H1 (cell line): ENCODE measurements at regions not wholly inside any gene's neighbourhood (a gene's known extent, or its start where the extent isn't known, plus 50 kb on each side); places are given as distances from the start of the nearest gene placed in this dataset.

Experiments used
- CTCF ChIA-PET: fragments of 300-600 bp; sonication (Branson Sonifier 250); formaldehyde crosslinking; loops from one replicate; lab custom pipeline; 2021; ENCODE audit not compliant: partially characterized antibody; lab: Charles Lee
- POLR2A ChIA-PET: fragments of 300-600 bp; sonication (Branson Sonifier 250); formaldehyde crosslinking; loops from one replicate; lab custom pipeline; 2021; ENCODE audit warnings: inconsistent platforms; ENCODE audit not compliant: partially characterized antibody; lab: Charles Lee
- DNase-seq, 2 experiments: peaks; one replicate each; pipeline versions ENCODE4 v3.0.0 to v3.0.0-alpha.2; 2010 to 2022; ENCODE audit warnings: low spot score in 2 of 2, low read depth in 1 of 2, mixed read lengths in 1 of 2
- FAIRE-seq: peaks from 2 replicates; lab custom pipeline; 2011; peaks lifted over from hg19 to GRCh38; lab: Jason Lieb, UNC
- H2AFZ ChIP-seq: 2 replicates; pipeline ENCODE4 v1.8.1; 2012; ENCODE audit warnings: low read length, inconsistent platforms
- H2AK5ac ChIP-seq: 2 replicates; pipeline ENCODE4 v1.6.1; 2013; ENCODE audit warnings: low read depth, low read length
- H2BK120ac ChIP-seq: replicated peaks from 2 replicates; pipeline ENCODE3; 2013; ENCODE audit warnings: low read depth, low read length, inconsistent platforms
- H2BK12ac ChIP-seq: 2 replicates; pipeline ENCODE4 v1.6.1; 2013; ENCODE audit warnings: low read depth, low read length
- H2BK15ac ChIP-seq: 2 replicates; pipeline ENCODE4 v1.6.1; 2013; ENCODE audit warnings: low read length
- H2BK20ac ChIP-seq: 2 replicates; pipeline ENCODE4 v1.6.1; 2013; ENCODE audit warnings: low read length
- H2BK5ac ChIP-seq: 2 replicates; pipeline ENCODE4 v1.6.1; 2013; ENCODE audit warnings: low read depth, low read length
- H3K14ac ChIP-seq: 2 replicates; pipeline ENCODE4 v1.6.1; 2013; ENCODE audit warnings: inconsistent platforms; ENCODE audit not compliant: insufficient read length
- H3K18ac ChIP-seq: 2 replicates; pipeline ENCODE4 v1.6.1; 2013; ENCODE audit warnings: low read length; ENCODE audit errors: extremely low read depth
- H3K23ac ChIP-seq: 2 replicates; pipeline ENCODE4 v1.6.1; 2013; ENCODE audit warnings: inconsistent platforms; ENCODE audit not compliant: insufficient read length
- H3K23me2 ChIP-seq: 2 replicates; pipeline ENCODE4 v1.6.1; 2013; ENCODE audit warnings: low read depth, low read length
- H3K27ac ChIP-seq: 2 replicates; pipeline ENCODE4 v1.6.1; 2011; ENCODE audit warnings: low read depth, low read length, inconsistent platforms
- H3K27me3 ChIP-seq, 4 experiments: replicated peaks in 1 of 4; 1 replicate in 1 of 4; 2 replicates in 3 of 4; pipeline versions ENCODE4 v1.6.1 to v1.8.1; 2011 to 2013; ENCODE audit warnings: low read length in 3 of 4, mild to moderate bottlenecking in 3 of 4, inconsistent platforms in 2 of 4, mixed read lengths in 2 of 4, moderate library complexity in 1 of 4; ENCODE audit not compliant: control insufficient read depth in 3 of 4, insufficient read depth in 3 of 4; ENCODE audit errors: extremely low read depth in 1 of 4
- H3K36me3 ChIP-seq, 4 experiments: 2 replicates each; pipeline versions ENCODE4 v1.6.1 to v1.8.1; 2011 to 2013; ENCODE audit warnings: mild to moderate bottlenecking in 4 of 4, low read length in 3 of 4, moderate library complexity in 2 of 4, control low read depth in 1 of 4, inconsistent platforms in 1 of 4; ENCODE audit not compliant: insufficient read depth in 4 of 4, control insufficient read depth in 2 of 4
- H3K4ac ChIP-seq: replicated peaks from 2 replicates; pipeline ENCODE3; 2013; ENCODE audit warnings: low read length, low read depth, mixed read lengths, inconsistent platforms; ENCODE audit not compliant: insufficient read length
- H3K4me1 ChIP-seq, 4 experiments: replicated peaks in 1 of 4; 1 replicate in 1 of 4; 2 replicates in 3 of 4; pipeline versions ENCODE4 v1.6.1 to v1.8.1; 2011 to 2013; ENCODE audit warnings: low read length in 3 of 4, inconsistent platforms in 2 of 4, mixed read lengths in 1 of 4; ENCODE audit not compliant: insufficient read depth in 4 of 4, control insufficient read depth in 3 of 4
- H3K4me2 ChIP-seq, 2 experiments: 2 replicates each; pipeline versions ENCODE4 v1.6.1 to v1.8.1; 2011 to 2013; ENCODE audit warnings: low read depth in 2 of 2, low read length in 2 of 2, control low read depth in 1 of 2, inconsistent platforms in 1 of 2, mild to moderate bottlenecking in 1 of 2; ENCODE audit not compliant: insufficient read depth in 1 of 2
- H3K4me3 ChIP-seq, 4 experiments: fragments of 200-600, 300-600 bp in 1 of 4; sonication (generic), shearing (Covaris generic), sonication (Bioruptor Twin) in 1 of 4; 2 replicates each; pipeline versions ENCODE4 v1.5.1 to v1.8.1; 2011 to 2016; ENCODE audit warnings: low read length in 4 of 4, low read depth in 3 of 4, control low read depth in 2 of 4, inconsistent platforms in 2 of 4, mild to moderate bottlenecking in 2 of 4, mixed read lengths in 1 of 4, moderate library complexity in 1 of 4; ENCODE audit not compliant: insufficient read depth in 2 of 4; ENCODE audit errors: extremely low read depth in 1 of 4
- H3K56ac ChIP-seq: replicated peaks from 2 replicates; pipeline ENCODE3; 2013; ENCODE audit warnings: low read depth, mild to moderate bottlenecking, mixed read lengths, low read length, inconsistent platforms; ENCODE audit not compliant: insufficient read length
- H3K79me1 ChIP-seq: 2 replicates; pipeline ENCODE4 v1.6.1; 2013; ENCODE audit warnings: low read depth, low read length, control low read depth
- H3K79me2 ChIP-seq, 2 experiments: 2 replicates each; pipeline versions ENCODE4 v1.6.1 to v1.8.1; 2012 to 2013; ENCODE audit warnings: low read length in 2 of 2, mild to moderate bottlenecking in 2 of 2, inconsistent platforms in 1 of 2; ENCODE audit not compliant: insufficient read depth in 2 of 2, control insufficient read depth in 1 of 2
- H3K9ac ChIP-seq, 4 experiments: replicated peaks in 1 of 4; 1 replicate in 1 of 4; 2 replicates in 3 of 4; pipeline versions ENCODE4 v1.6.1 to v1.8.1; 2011 to 2013; ENCODE audit warnings: low read depth in 3 of 4, low read length in 3 of 4, control low read depth in 2 of 4, mild to moderate bottlenecking in 2 of 4, moderate library complexity in 2 of 4, inconsistent platforms in 1 of 4; ENCODE audit errors: extremely low read depth in 1 of 4
- H3K9me3 ChIP-seq, 2 experiments: 2 replicates each; pipeline versions ENCODE4 v1.6.1 to v1.8.1; 2012 to 2013; ENCODE audit warnings: mild to moderate bottlenecking in 2 of 2, moderate library complexity in 2 of 2, control low read depth in 1 of 2, inconsistent platforms in 1 of 2, low read depth in 1 of 2, low read length in 1 of 2, mixed read lengths in 1 of 2; ENCODE audit not compliant: insufficient read depth in 2 of 2
- H4K20me1 ChIP-seq, 2 experiments: replicated peaks in 1 of 2; 2 replicates each; pipeline versions ENCODE3 to v1.8.1; 2011 to 2013; ENCODE audit warnings: inconsistent platforms in 2 of 2, low read length in 2 of 2, mild to moderate bottlenecking in 1 of 2; ENCODE audit not compliant: insufficient read depth in 2 of 2, control insufficient read depth in 1 of 2
- H4K5ac ChIP-seq: 2 replicates; pipeline ENCODE4 v1.6.1; 2013; ENCODE audit warnings: low read length, low read depth, mixed read lengths, inconsistent platforms; ENCODE audit not compliant: insufficient read length
- H4K8ac ChIP-seq: 2 replicates; pipeline ENCODE4 v1.8.0; 2013; ENCODE audit warnings: mild to moderate bottlenecking, moderate library complexity, low read length, inconsistent platforms; ENCODE audit not compliant: insufficient read depth; ENCODE audit errors: extremely low read depth
- H4K91ac ChIP-seq: replicated peaks from 2 replicates; pipeline ENCODE3; 2013; ENCODE audit warnings: low read length, mixed read lengths, inconsistent platforms; ENCODE audit not compliant: insufficient read length
- CEBPB ChIP-seq: IDR thresholded peaks from 2 replicates; pipeline ENCODE4 v1.6.1; 2012; ENCODE audit warnings: low read depth, low read length
- GTF2F1 ChIP-seq: IDR thresholded peaks from 2 replicates; pipeline ENCODE4 v1.6.1; 2012; ENCODE audit warnings: low read depth, low read length, improper control_type of control experiment, borderline replicate concordance
- MAX ChIP-seq: IDR thresholded peaks from 2 replicates; pipeline ENCODE4 v1.6.1; 2012; ENCODE audit warnings: inconsistent platforms
- RBBP5 ChIP-seq: IDR thresholded peaks from 2 replicates; pipeline ENCODE4 v1.7.1; 2012; ENCODE audit warnings: low read depth, mild to moderate bottlenecking, inconsistent platforms, low read length, moderate library complexity, borderline replicate concordance
- RNF2 ChIP-seq: fragments of 200-900, 300-1000 bp; sonication (generic); IDR thresholded peaks from 2 replicates; pipeline ENCODE4 v1.7.1; 2016; ENCODE audit warnings: borderline replicate concordance, low read depth, mild to moderate bottlenecking, antibody characterized with exemption, low read length; ENCODE audit not compliant: poor library complexity, severe bottlenecking; ENCODE audit errors: missing control alignments
- SIX5 ChIP-seq: IDR thresholded peaks from 2 replicates; pipeline ENCODE4 v1.6.1; 2011; ENCODE audit warnings: mild to moderate bottlenecking, low read depth, low read length
- TBP ChIP-seq: IDR thresholded peaks from 2 replicates; pipeline ENCODE4 v1.6.1; 2011; ENCODE audit warnings: low read depth, low read length, improper control_type of control experiment
- WGBS, 2 experiments: shearing (Covaris generic) in 1 of 2; methylation state at CpG; one replicate each; pipeline versions ENCODE4 v1.1.6 to v1.1.7; 2013 to 2015; ENCODE audit warnings: low lambda C conversion rate in 2 of 2, mixed read lengths in 2 of 2, inconsistent platforms in 1 of 2, low coverage in 1 of 2, missing lambda C conversion rate in 1 of 2; ENCODE audit not compliant: insufficient replicate concordance in 2 of 2, insufficient coverage in 1 of 2, insufficient read length in 1 of 2; ENCODE audit errors: extremely low coverage in 1 of 2, missing lambda C conversion rate in 1 of 2; 5-methylcytosine and 5-hydroxymethylcytosine counted together

DNA sequence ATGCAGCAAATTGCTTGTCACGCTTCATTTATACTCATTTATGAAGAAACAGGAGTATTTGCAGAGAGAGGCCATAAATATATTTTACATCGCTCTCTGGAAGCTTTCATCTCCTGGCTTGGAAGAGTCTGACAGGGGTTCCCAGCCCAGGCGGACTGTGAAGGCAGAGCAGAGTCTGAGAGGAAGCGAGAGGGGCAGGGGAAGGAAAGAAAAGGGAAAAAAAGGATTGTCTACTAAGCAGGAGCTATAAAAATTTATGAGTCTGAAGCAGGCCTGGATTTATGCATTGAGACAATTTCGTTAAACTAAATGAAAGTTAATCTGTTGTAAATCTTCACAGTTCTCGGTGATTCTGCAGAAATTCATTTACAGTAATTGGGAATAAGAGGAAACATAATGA is 143.9 kb upstream of the GYPC start:
- POLR2A ChIA-PET: no interaction called here
- H3K79me1 ChIP-seq: no peaks in the 10 kb centered on the region

More for the DNA sequence above, 143.9 kb upstream of the GYPC start:
- WGBS, 2 experiments: 93% methylated on average over 6 of the region's 6 CpGs; no CpG with 5 or more reads in 1 of the 2 experiments
- Histone ChIP-seq H4K5ac (no peak overlapping the region), H4K91ac (no peak overlapping the region), H3K36me3 (no peaks in the 10 kb centered on the region), H2BK12ac (no peak overlapping the region), H3K9ac (no peak overlapping the region), H3K27me3 (no peaks in the 10 kb centered on the region), H3K23me2 (no peaks in the 10 kb centered on the region), H2BK15ac (no peak overlapping the region), H4K8ac (no peak overlapping the region), H3K79me2 (no peaks in the 10 kb centered on the region), H3K14ac (no peak overlapping the region), H4K20me1 (no peaks in the 10 kb centered on the region), H3K27ac (no peak overlapping the region), H3K4me2 (no peak overlapping the region), H2AK5ac (no peak overlapping the region), H3K56ac (no peak overlapping the region), H2BK120ac (no peak overlapping the region), H2BK5ac (no peak overlapping the region), H3K9me3 (peaks cover 0 to 3% of the 10 kb centered on the region in 2 experiments; a peak in 1 of 4 replicates), H3K23ac (no peak overlapping the region), H3K4me3 (no peak overlapping the region), H3K4me1 (peaks cover 0 to 8% (median 3%) of the 10 kb centered on the region in 4 experiments; a peak in 2 of 7 replicates), H3K18ac (no peak overlapping the region), H3K4ac (no peak overlapping the region), H2AFZ (no peak overlapping the region), H2BK20ac (no peak overlapping the region)
- CTCF ChIA-PET: no interaction called here
- FAIRE-seq (no peak), DNase-seq (no peak)
- no peak for TF ChIP-seq RBBP5
- no peak for TF ChIP-seq CEBPB
- no peak for TF ChIP-seq GTF2F1
- TF ChIP-seq SIX5: no peak
- no peak for TF ChIP-seq TBP
- TF ChIP-seq MAX: no peak
- TF ChIP-seq RNF2: no peak
